HUES6 (cell line): ENCODE measurements at regions not wholly inside any gene's neighbourhood (a gene's known extent, or its start where the extent isn't known, plus 50 kb on each side); places are given as distances from the start of the nearest gene placed in this dataset.
"Not testable (repeated sequence)": the region's sequence is repeated elsewhere in the genome, so short reads cannot be mapped to it uniquely, and the experiment has no call there.

ENCODE experiments used
- H3K27ac ChIP-seq: 2 replicates; pipeline ENCODE4 v1.7.0; 2013; ENCODE audit warnings: low read depth, mild to moderate bottlenecking, low read length, inconsistent platforms
- H3K27me3 ChIP-seq: 2 replicates; pipeline ENCODE4 v1.6.1; 2013; ENCODE audit warnings: low read length; ENCODE audit not compliant: control insufficient read depth, insufficient read depth
- H3K36me3 ChIP-seq: 2 replicates; pipeline ENCODE4 v1.6.1; 2013; ENCODE audit warnings: low read length; ENCODE audit not compliant: control insufficient read depth, insufficient read depth
- H3K4me1 ChIP-seq: 2 replicates; pipeline ENCODE4 v1.6.1; 2013; ENCODE audit warnings: low read length; ENCODE audit not compliant: control insufficient read depth, insufficient read depth
- H3K4me3 ChIP-seq: 2 replicates; pipeline ENCODE4 v1.5.1; 2013; ENCODE audit warnings: low read depth, low read length
- H3K9ac ChIP-seq: one replicate; pipeline ENCODE4 v1.6.1; 2013; ENCODE audit warnings: mild to moderate bottlenecking, low read length
- H3K9me3 ChIP-seq: 2 replicates; pipeline ENCODE4 v1.6.1; 2013; ENCODE audit warnings: low read depth, low read length; ENCODE audit not compliant: control insufficient read depth, insufficient read depth

DNA sequence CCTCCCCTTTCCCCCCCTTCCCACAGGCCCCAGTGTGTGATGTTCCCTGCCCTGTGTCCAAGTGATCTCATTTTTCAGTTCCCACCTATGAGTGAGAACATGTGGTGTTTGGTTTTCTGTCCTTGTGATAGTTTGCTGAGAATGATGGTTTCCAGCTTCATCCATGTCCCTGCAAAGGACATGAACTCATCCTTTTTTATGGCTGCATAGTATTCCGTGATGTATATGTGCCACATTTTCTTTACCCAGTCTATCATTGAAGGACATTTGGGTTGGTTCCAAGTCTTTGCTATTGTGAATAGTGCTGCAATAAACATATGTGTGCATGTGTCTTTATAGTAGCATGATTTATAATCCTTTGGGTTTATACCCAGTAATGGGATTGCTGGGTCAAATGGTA lies 106.0 kb upstream of the CADM1 start:
- not testable (repeated sequence) for H3K4me3 ChIP-seq, H3K27me3 ChIP-seq, H3K36me3 ChIP-seq

DNA sequence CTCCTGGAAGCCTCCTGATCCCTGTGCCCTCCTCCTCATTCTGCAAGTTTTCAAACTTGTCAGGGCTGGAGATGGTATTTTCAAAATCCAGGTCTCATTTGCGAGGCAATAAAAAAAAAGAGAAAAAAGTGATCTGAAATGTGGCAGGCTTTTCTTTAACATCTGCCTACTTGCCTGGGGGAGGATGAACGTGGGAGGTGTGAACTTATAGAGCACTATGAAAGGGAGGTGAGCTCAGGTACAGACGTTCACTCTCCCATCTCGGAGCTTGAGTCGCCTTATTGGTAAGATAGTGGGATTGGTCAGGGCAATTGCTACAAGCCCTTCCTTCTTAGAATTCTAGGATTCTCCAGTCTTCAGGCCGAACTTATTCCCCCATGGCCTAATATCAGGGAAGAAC lies 104.8 kb upstream of the CADM1 start:
- no peaks in the 10 kb centered on the region for H3K36me3 ChIP-seq
- H3K4me3 ChIP-seq, result no peak overlapping the region
- H3K9me3 ChIP-seq, result no peaks in the 10 kb centered on the region
- H3K27ac ChIP-seq, result no peak overlapping the region
- H3K9ac ChIP-seq, result no peak overlapping the region
- H3K4me1 ChIP-seq, result peaks cover 13% of the 10 kb centered on the region
- H3K27me3 ChIP-seq, result 0 out of 2 replicates have a peak, but pooled peaks cover 4% of the 10 kb centered on the region

More for the DNA sequence above, 106.0 kb upstream of the CADM1 start:
- H3K4me1 ChIP-seq, result peaks cover 13% of the 10 kb centered on the region
- H3K9me3 ChIP-seq, H3K9ac ChIP-seq, H3K27ac ChIP-seq: not testable (repeated sequence)

DNA sequence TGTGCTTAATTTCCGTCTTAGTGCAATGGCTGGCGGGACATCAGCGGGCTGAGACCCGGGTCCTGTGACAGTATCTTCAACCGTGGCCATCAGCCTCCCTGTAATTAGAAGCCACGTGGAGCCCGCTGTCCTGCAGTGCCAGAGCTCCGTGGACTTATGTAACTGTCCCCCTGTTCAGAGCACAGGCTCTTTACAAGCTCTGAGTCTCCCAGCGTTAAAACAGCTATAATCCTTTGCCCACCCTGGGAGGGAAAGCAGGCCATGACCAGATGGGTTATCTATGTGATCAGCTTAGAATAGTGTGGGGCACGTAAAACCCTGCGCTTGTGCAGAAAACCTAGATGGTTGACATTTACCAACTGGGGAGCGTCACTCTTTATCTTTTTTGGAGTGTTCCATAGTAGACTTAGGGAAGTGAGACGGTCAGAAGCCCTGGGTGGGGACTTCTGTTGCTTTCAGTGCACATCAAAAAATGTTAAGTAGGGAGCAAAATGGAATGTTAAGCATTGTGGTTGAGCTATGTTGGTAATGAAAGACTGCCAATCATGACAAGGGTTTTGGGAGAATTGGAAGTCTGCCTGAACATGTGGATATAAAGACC lies 103.5 kb upstream of the CADM1 start:
- H3K9me3 ChIP-seq, result no peaks in the 10 kb centered on the region
- no peak overlapping the region for H3K27ac ChIP-seq
- peaks cover 10% of the 10 kb centered on the region for H3K4me1 ChIP-seq
- no peak overlapping the region for H3K9ac ChIP-seq
- no peak overlapping the region for H3K4me3 ChIP-seq
- no peaks in the 10 kb centered on the region for H3K36me3 ChIP-seq
- 0 out of 2 replicates have a peak, but pooled peaks cover 4% of the 10 kb centered on the region for H3K27me3 ChIP-seq

DNA sequence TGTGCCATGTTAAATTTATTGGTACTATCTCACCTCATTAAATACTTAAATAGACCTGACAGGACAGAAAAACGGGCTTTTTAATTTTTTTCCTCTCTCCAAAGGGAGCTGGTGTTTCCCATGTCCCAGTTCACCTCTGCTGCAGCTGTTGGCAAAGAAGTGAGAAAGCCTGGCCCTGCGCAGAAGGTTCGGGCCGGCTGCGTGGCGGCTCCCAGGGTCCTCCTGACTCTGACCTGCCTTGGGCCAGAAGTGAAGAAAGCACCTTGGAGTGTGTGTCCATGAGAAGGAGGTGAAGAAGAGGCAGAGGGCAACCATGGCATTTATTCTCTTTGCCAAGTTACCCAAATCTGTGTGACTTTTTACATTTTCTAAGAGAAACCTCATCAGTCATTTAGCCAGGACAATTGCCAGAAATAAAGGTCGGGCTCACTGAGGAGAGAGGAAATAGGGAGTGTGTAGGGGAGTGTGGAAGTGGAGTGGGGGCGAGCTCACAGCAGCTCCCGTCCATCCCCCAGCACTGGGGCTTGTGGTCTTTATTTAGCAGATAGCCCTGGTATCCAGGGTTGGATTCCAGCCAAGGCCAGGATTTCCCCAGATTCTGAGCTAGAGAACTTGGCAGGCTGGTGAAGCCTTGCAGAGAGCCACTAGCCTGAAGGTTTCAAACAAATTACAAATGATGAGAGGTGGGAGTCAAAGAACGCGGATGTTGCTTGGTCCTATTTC lies 102.4 kb upstream of the CADM1 start:
- Histone ChIP-seq H3K27me3 (0 out of 2 replicates have a peak, but pooled peaks cover 4% of the 10 kb centered on the region), H3K36me3 (no peaks in the 10 kb centered on the region), H3K9me3 (no peaks in the 10 kb centered on the region), H3K4me3 (no peak overlapping the region), H3K9ac (no peak overlapping the region), H3K27ac (no peak overlapping the region), H3K4me1 (no peaks in the 10 kb centered on the region)

DNA sequence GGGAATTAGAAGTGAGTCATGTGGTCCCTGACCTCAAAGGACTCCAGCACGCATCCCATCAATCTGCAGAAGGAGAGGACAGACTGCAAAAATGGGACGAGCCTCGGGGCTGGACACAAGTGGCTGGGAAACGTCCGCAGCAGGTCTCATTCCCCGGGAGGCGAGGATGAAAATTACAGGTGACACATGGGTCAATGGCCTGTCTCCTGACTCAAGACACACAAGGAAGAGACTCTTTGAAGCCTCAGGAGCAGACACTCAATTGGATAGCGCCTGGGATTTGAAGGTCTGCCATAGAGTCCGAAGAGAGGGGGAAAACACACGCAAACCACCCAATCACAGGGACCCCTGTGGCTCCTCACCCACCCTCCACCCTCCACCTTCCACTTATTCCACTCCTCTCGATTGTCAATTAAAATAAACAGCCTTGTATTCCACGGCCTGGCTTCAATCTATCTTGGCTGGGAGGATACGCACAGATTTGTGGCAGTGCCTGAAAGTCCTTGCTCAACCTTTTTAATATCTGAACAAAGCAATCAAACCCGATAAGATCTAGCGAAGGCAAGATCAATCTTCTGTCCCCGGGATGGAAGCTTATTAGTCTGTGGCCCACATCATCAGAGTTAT lies 101.8 kb upstream of the CADM1 start:
- 0 out of 2 replicates have a peak, but pooled peaks cover 4% of the 10 kb centered on the region for H3K27me3 ChIP-seq
- no peak overlapping the region for H3K27ac ChIP-seq
- no peaks in the 10 kb centered on the region for H3K9me3 ChIP-seq
- H3K4me1 ChIP-seq, result no peaks in the 10 kb centered on the region
- no peak overlapping the region for H3K9ac ChIP-seq
- no peaks in the 10 kb centered on the region for H3K36me3 ChIP-seq
- H3K4me3 ChIP-seq, result no peak overlapping the region

DNA sequence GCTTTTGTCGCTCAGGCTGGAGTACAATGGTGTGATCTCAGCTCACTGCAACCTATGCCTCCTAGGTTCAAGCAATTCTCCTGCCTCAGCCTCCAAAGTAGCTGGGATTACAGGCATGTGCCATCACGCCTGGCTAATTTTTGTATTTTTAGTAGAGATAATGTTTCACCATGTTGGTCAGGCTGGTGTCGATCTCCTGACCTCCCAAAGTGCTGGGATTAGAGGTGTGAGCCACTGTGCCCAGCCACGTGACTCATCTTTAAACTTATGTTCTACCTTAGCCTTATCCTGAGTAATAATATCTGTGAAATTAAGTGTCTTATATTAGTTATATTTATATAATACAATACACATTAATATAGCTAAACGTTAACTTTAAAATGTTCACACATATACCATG lies 101.2 kb upstream of the CADM1 start:
- not testable (repeated sequence) for H3K36me3 ChIP-seq, H3K9me3 ChIP-seq, H3K9ac ChIP-seq, H3K4me3 ChIP-seq, H3K27ac ChIP-seq, H3K4me1 ChIP-seq, H3K27me3 ChIP-seq

DNA sequence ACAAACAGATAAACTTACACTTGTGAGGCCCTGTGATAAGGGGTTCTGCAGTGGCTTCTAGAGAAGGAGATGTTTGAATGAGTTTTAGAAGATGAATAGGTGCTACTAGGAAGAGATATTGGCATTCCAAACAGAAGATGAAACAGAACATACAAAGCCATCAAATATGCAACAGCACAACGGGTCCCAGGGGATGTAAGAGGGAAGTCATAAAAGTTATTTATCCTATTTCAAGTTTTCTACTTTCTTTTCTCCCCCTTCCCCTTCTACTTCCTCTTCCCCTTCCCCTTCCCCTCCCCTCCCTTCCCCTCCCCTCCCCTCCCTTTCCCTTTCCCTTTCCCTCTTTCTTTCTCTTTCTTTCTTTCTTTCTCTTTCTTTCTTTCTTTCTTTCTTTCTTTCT lies 94.9 kb upstream of the CADM1 start:
- Histone ChIP-seq H3K9ac (no peak overlapping the region), H3K36me3 (no peaks in the 10 kb centered on the region), H3K4me3 (no peak overlapping the region), H3K27ac (no peak overlapping the region), H3K9me3 (no peaks in the 10 kb centered on the region), H3K4me1 (no peaks in the 10 kb centered on the region), H3K27me3 (no peaks in the 10 kb centered on the region; the same call in 1 of the 2 replicates)

DNA sequence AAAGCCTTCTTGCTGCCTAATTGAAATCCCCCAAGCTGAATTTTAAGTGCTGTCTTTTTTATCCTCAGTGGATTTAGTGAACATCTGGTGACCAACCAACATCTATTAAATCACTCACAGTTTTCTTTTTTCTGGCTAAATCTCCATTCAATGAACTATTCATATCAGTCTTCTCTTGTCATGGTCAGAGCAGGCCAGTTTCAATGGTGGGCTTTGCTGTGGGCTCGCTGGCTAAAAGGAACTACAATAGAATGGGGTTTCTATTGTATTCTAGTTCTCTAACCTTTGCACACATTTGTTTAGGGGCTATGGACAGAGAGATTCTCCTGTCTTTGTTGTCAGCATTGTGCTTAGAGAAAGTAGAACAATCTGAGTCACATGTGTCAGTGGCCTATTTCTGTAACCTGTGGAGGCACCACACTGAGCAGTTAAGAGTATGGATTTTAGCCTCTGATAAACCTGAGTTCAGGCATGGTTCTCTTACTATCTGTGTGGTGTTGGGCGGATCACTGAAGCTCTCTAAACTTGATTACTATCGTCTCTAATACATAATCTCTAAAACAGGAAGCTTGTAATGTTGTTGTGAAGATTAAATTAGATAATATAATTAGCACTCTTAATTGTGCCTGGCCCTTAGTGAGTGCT lies 94.2 kb upstream of the CADM1 start:
- H3K36me3 ChIP-seq, result no peaks in the 10 kb centered on the region
- H3K9me3 ChIP-seq, result no peaks in the 10 kb centered on the region
- H3K27me3 ChIP-seq, result no peaks in the 10 kb centered on the region; the same call in 1 of the 2 replicates
- H3K4me1 ChIP-seq, result no peaks in the 10 kb centered on the region
- H3K27ac ChIP-seq, result no peak overlapping the region
- no peak overlapping the region for H3K4me3 ChIP-seq
- no peak overlapping the region for H3K9ac ChIP-seq

DNA sequence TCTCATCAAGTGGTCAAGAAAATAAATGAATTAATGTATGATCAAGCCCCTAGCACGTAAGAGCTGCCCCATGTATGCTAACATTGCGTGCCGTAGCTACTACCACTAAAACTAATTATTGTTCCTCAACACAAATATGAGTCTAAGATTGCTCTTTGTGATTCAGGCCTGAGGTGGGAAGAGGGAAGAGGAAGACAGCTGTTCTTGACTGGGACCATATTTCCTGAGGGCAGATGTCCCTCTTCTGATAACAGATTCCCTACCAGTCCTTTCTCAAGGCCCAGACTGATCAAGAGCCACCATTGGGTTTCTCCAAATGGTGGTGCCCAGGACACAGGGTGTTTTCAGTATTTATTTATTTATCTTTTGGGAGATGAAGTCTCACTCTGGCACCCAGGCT lies 87.2 kb upstream of the CADM1 start:
- Histone ChIP-seq H3K9ac (no peak overlapping the region), H3K4me3 (no peak overlapping the region), H3K36me3 (no peaks in the 10 kb centered on the region), H3K27me3 (no peaks in the 10 kb centered on the region), H3K4me1 (no peaks in the 10 kb centered on the region), H3K9me3 (peaks cover 14% of the 10 kb centered on the region), H3K27ac (no peak overlapping the region)

DNA sequence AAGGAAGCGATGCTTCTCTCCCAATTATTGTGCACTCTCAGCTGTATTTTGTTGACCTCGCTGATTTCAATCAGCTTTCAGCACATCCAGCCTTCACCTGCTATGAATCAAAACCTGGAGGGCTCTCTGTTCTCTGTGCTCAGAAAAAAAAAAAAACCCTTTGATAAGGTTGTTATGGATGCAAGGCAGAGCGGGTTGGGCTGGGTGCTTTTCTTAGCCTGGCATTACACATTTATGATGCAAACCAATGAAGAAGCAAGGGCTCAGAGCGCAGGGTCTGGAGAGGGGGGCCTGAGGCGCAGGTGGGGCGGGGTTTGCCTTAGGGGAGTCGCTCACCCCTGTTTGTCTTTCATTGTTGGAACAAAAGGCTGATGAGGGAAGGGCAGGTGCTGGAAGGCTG lies 86.0 kb upstream of the CADM1 start:
- Histone ChIP-seq H3K9ac (no peak overlapping the region), H3K4me1 (no peaks in the 10 kb centered on the region), H3K27ac (no peak overlapping the region), H3K36me3 (no peaks in the 10 kb centered on the region), H3K27me3 (no peaks in the 10 kb centered on the region), H3K9me3 (peaks cover 14% of the 10 kb centered on the region), H3K4me3 (no peak overlapping the region)
